ENCODE measurements at regions not wholly inside any gene's neighbourhood (a gene's known extent, or its start where the extent isn't known, plus 50 kb on each side); places are given as distances from the start of the nearest gene placed in this dataset.
"Not testable (repeated sequence)": the region's sequence is repeated elsewhere in the genome, so short reads cannot be mapped to it uniquely, and the experiment has no call there.

DNA sequence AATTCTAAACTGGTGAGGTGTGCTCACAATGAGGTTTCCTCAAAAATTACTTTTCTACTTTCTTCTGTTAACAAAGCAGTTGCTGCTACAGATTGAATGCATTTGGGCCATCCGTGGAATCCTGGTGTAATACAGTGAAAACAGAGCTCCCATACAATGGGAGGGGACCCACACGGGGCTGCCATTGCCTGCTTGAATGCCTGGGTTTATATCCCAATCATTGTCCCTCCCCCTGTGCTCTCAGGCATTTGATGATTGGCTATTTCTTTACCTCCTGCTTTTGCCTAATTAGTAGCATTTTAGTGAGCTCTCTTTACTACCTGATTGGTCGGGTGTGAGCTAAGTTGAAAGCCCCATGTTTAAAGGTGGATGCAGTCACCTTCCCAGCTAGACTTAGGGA, 52.9 kb upstream of the CSF1 start:
- DNase-seq (ENCODE audit: low read depth), result not testable (repeated sequence)

DNA sequence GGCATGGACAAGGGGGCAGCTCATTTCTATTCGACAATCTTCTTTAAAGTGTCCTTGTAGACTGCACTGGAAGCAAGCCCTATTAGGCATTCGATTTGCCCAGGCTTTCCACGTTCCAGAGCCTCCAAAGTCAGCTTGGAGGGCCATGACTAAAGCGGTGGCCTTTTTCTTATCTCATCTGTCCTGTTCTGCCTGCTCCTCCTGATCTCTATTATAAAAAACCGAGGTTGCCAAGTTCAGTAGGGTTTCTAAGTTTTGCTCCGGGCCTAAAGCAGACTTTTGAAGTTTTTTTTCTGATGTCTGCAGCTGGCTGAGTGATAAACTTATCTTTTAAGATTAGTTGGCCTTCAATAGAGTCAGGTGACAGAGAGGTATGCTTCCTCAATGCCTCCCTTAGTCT, 54.7 kb upstream of the CSF1 start:
- H3K4me3 ChIP-seq (ENCODE audit: low read depth, low read length); DNase-seq (ENCODE audit: low read depth): not testable (repeated sequence)

More for the DNA sequence above, 52.9 kb upstream of the CSF1 start:
- not testable (repeated sequence) for H3K4me3 ChIP-seq (ENCODE audit: low read depth, low read length)

DNA sequence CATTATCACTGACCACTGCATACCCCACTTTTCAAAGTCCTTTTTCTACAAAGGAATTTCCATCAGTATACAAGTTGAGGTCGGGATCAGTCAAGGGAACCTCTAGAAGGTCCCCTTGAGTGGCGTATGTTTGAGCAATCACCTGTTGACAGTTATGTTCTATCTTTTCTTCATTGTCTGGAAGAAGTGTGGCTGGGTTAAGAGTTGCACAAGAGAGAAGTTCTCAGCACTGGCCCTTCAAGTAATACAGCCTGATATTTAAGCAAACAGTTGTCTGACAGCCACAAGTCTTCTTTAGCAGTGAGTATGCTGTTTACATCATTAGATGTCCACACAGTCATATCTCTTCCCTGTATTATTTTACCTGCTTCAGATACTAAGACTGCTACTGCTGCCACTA, 56.7 kb upstream of the CSF1 start:
- DNase-seq (ENCODE audit: low read depth); H3K4me3 ChIP-seq (ENCODE audit: low read depth, low read length): not testable (repeated sequence)

DNA sequence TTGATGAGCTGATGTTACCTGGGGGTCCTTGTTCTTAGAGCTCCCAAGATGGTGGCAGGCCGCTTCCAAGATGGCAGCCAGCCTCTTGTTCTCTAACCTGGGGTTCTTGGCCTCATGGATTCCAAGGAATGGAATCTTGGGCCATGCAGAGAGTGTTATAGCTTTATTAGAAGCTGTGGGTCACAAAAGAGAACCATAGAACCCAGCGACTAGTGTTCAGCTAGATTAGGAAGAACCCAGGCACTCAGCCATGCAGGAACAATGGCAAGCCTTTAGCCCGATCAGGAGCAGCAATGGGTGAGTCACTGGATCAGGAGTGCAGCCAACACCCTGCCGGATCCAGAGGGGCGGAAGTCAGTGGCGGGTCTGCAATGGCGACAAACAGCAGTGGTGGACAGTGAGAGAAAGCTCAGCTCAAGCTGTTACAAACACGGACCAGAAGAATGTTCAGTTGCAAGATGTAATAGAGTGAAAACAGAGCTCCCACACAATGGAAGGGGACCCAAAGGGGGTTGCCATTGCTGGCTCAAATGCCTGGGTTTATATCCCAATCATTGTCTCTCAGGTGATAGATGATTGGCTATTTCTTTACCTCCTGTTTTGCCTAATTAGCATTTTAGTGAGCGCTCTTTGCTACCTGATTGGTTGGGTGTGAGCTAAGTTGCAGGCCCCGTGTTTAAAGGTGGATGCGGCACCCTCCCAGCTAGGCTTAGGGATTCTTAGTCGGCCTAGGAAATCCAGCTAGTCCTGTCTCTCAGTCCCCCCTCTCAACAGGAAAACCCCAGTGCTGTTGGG, 58.2 kb upstream of the CSF1 start:
- DNase-seq (ENCODE audit: low read depth); H3K4me3 ChIP-seq (ENCODE audit: low read depth, low read length): not testable (repeated sequence)

DNA sequence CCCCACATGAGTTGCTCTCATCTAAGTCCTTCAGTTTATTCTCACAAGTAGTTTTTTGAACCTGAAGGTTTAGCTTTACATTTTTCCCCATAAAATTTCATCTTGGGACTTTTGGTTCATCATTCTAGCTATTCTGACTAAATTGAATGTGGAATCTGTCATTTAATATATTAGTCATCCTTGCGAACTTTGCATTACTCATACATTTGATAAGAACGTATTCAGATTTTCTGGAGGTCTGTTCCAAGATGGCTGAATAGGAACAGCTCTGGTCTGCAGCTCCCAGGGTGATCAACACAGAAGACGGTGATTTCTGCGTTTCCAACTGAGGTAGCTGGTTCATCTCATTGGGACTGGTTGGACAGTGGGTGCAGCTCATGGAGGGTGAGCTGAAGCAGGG, 59.8 kb upstream of the CSF1 start:
- no peak for DNase-seq (ENCODE audit: low read depth)
- no peak overlapping the region for H3K4me3 ChIP-seq (ENCODE audit: low read depth, low read length)
- TF ChIP-seq, protein P1, sequence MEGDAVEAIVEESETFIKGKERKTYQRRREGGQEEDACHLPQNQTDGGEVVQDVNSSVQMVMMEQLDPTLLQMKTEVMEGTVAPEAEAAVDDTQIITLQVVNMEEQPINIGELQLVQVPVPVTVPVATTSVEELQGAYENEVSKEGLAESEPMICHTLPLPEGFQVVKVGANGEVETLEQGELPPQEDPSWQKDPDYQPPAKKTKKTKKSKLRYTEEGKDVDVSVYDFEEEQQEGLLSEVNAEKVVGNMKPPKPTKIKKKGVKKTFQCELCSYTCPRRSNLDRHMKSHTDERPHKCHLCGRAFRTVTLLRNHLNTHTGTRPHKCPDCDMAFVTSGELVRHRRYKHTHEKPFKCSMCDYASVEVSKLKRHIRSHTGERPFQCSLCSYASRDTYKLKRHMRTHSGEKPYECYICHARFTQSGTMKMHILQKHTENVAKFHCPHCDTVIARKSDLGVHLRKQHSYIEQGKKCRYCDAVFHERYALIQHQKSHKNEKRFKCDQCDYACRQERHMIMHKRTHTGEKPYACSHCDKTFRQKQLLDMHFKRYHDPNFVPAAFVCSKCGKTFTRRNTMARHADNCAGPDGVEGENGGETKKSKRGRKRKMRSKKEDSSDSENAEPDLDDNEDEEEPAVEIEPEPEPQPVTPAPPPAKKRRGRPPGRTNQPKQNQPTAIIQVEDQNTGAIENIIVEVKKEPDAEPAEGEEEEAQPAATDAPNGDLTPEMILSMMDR (IDR thresholded peaks at IDR 0.05; ENCODE audit: insufficient read depth, low read depth, low read length, missing control alignments), result no peak

DNA sequence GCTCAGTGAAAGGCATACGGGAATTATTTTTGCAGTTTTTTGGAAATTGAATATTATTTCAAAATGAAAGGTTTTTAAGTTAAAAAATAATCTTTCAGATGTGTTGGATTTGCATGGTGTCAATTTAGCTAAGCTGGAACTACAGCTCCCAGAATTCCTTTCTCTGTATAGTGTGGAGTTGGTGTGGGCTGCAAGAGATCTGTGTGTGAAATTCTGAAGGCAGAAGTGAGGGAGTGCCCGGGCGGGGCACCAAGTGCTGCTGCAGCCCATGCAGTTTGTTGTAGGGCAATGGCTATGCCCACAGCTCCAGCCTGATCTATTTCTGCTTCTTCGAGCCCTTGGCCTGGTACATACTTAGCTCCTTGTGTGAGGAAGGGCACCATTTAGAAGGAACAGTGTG, 60.5 kb upstream of the CSF1 start:
- TF ChIP-seq, protein P1 (IDR thresholded peaks at IDR 0.05; ENCODE audit: insufficient read depth, low read depth, low read length, missing control alignments), result no peak
- H3K4me3 ChIP-seq (ENCODE audit: low read depth, low read length), result no peak overlapping the region
- no peak for DNase-seq (ENCODE audit: low read depth)

DNA sequence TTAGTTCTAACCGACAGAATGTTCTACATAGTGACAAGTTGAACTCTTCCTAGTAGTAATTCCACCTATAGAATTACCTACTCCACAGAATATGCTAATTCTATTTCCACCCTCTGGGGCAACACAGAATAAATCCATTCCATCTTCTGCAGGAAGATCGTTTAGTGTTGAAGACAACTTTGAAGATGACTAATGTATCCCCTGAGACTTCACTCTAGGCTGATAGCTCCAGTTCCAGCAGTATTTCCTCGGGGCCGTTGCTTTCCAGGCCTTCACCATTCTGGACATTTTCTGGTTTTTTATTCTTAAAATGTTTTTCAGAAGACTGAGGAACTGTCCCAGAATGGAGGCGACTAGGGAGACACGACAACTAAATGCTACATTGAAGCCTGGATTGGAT, 61.0 kb upstream of the CSF1 start:
- TF ChIP-seq, protein P1 (IDR thresholded peaks at IDR 0.05; ENCODE audit: insufficient read depth, low read depth, low read length, missing control alignments), result no peak
- H3K4me3 ChIP-seq (ENCODE audit: low read depth, low read length), result no peak overlapping the region
- DNase-seq (ENCODE audit: low read depth), result no peak

DNA sequence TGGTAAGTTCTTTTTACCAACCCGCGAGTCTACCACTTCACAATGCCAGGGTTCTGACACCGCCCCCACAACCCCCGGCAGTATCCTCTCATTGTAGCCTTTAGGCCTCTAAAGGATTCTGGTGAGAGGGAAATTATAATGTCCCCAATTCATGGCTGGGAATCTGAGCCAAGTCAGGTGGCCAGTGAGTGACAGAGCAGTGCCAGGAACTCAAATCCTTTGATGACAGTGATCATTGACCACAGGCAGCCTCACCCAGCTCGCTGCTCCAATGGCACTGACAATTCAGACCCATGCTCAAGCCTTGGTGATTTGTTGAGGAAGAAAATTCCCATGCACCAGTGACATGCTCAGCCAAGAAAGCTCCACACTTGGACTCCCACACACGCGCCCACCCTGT, 63.4 kb upstream of the CSF1 start:
- TF ChIP-seq, protein P1 (IDR thresholded peaks at IDR 0.05; ENCODE audit: insufficient read depth, low read depth, low read length, missing control alignments), result no peak
- H3K4me3 ChIP-seq (ENCODE audit: low read depth, low read length), result no peak overlapping the region
- no peak for DNase-seq (ENCODE audit: low read depth)

DNA sequence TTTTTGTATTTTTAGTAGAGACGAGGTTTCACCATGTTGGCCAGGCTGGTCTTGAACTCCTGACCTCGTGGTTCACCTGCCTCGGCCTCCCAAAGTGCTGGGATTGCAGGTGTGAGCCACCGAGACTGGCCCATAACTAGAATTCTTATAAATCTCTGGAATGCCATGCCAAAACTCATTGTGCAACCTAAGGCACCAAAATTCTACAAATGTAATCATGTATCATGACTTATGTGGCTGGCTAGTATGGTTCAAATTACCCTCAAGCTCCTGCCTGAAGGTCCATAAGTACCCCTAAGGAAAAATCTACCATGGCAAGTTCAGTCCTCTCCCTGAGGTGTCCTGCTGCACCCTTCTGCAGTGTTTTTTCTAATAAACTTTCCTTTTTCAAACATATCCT, 63.8 kb upstream of the CSF1 start:
- no peak for DNase-seq (ENCODE audit: low read depth)
- H3K4me3 ChIP-seq (ENCODE audit: low read depth, low read length), result no peak overlapping the region
- TF ChIP-seq, protein P1 (IDR thresholded peaks at IDR 0.05; ENCODE audit: insufficient read depth, low read depth, low read length, missing control alignments), result no peak

All from GM12865 (cell line).